NCI-H1694 treated with DMSO at 0.1 percent for 48 hours (cell line): ENCODE measurements at regions not wholly inside any gene's neighbourhood (a gene's known extent, or its start where the extent isn't known, plus 50 kb on each side); places are given as distances from the start of the nearest gene placed in this dataset.
"Not testable (repeated sequence)": the region's sequence is repeated elsewhere in the genome, so short reads cannot be mapped to it uniquely, and the experiment has no call there.

Source experiments
- DNase-seq: peaks from one replicate; lab custom pipeline; 2025; lab: John Stamatoyannopoulos, UW

GRCh38 chr14:89697281-89698060 lies 257.1 kb downstream of the EFCAB11 start:
- DNase-seq: no peak

DNA sequence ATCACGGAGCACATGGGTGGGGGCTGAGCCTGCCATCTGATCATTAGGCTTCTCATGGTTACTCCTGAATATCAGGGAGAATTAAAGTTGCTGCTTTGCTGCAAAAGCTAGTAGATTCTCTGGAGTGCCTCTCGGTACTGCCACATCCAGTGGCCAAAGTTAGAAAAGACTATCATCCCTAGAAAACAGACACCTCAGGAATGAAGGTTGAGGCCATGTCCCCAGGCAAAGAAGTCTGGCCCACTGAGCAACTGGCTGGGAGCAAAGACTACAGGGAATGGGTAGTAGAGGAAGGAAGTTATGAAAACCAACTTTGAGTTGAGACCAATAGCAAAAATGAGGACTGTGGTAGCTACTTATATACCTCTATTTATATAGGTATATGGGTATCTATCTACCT lies 258.7 kb downstream of the EFCAB11 start:
- no peak for DNase-seq

DNA sequence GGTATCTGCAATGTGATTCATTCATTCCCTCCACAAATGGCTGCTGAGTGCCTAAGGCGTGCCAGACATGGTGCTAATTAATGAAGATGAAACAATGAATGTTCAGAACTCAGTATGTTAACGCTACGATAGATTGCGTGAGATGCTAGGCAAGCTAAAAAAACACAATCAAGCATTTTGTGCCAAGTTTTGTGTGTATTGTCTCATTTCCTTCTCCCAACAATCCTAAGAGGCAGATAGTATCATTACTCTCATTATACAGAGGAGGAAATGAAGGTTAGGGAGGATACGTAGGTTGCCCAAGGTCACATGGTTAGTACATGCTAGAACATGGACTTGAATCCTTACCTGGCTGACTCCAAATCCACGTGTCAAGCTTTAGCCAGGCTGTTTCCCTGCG lies 264.4 kb downstream of the EFCAB11 start:
- no peak for DNase-seq

DNA sequence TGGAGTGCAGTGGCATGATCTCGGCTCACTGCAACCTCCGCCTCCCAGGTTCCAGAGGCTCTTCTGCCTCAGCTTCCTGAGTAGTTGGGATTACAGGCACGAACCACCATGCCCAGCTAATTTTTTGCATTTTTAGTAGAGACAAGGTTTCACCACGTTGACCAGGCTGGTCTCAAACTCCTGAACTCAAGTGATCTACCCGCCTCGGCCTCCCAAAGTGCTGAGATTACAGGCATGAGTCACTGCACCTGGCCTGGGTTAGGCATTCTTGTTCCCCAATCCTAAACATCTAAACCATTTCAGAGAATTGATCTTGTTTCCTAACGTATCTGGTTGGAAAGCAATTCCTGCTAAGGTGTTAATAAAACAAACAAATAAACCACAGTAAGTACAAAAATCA lies 264.8 kb downstream of the EFCAB11 start:
- DNase-seq: not testable (repeated sequence)

DNA sequence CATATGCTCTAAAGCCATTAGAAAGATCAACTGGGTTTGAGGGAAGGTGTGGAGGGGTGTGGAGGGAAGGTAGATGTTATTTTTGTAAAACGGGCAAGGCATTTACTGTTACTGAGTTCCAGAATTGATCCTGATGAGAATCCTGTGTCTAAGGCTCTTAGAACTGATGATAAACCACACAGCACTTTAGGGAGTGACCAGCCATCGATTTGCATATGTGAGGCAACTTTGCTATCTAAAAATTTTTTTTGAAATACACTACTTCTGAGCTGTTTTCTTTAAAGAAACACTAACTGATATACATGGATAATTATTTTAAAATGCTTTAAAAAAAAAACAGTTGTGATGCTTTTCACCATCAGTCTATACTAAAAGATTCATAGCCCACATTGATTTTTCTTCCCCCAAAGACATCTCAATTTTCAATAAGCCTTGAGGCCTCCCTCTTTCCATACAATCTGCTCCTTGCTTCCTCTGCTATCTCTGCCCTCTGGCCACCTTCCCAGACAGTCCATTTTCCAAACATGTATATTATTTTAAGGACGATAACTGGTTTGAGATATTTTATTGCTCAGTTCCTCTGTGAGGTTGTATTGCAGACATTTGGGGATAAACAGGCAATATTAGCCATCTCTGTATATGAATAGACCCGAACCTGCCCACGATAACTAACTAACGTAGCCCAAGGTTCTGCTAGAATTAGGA lies 265.9 kb downstream of the EFCAB11 start:
- no peak for DNase-seq

GRCh38 chr14:89687129-89687528 lies 267.4 kb downstream of the EFCAB11 start:
- not testable (repeated sequence) for DNase-seq

- no peak for DNase-seq
These were observed 267.1 kb upstream of the FOXN3 start for GRCh38 chr14:89684139-89684538.

DNA sequence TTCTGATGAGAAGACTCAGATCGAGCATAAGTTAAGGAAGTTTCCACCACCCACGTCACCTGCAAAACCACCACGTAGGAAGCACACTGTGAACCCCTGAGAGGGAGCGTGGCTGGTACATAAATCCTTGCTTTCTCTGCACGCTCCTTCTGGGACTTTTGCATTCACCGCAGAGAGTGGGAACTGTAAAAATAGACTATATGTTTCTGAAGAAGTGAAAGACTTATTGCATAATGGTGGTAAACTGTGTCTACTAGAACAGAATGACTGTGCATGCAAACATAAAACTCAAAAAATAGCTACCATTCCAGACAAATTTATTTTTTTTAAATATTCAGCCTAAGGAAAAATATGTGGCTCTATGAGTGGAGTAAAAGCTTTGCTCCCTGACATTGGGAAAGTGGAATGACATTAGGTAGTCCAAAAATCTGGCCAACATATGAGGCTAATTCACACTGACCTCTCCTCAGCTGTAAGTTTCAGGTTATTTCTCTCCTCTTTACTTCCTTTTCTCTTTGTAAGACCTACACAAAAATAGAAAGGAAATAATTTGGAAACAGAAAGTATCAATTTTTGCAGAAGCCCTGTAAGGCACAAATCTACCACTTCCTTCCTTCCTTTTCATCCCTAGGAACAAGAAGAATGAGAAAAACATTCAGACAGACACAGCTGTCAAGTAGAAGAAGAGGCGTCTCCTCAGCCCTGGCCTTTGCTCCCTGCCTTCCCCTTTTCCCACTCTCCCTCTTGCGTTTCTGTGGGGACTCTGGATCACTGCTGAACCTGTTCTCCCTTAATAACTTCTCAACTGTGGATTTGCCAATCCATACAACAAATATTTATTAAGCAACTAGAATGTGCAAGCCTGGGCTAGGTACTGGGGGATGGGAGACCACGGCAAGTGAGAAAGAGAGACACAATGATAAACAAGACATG lies 264.3 kb upstream of the FOXN3 start:
- no peak for DNase-seq

DNA sequence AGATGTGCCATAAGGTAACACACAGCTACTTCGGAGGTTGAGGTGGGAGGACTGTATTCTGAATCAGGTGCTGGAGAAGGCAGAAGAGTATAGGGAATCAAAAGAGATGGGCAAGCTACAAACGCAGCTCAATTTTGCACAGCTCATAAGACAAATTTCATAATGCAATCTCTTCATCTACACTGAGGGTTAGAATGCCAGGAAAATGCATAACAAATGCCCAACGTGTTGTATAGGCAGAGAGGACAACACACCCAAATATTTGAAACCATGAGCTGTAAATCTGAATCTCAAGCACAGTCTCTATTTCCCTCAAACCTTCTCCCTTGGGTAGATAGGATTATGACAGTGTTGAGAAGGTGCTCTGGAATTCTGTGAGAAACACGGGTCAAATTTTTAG lies 263.1 kb upstream of the FOXN3 start:
- DNase-seq: no peak

- no peak for DNase-seq
These were observed 261.7 kb upstream of the FOXN3 start for GRCh38 chr14:89678768-89679167.

DNA sequence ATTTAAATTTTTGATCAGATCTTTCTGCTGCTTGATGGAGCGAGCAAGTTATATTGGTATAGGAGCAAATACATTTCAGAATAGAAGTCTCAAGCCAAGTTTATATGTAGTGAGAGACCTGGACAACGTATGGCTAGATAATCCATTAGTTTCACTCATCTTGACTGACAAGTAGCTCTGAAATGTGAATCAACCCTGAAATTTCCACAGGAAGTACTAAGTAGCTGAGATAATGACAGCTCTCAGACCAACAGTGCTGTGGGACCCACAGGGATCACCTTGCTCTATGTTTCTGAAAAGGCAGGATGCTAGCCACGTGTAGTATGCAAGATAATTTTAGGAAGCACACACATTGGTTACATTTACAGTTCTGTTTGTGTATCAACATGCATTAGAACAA lies 258.6 kb upstream of the FOXN3 start:
- no peak for DNase-seq

- peak; percentile 25 for DNase-seq
These were observed 257.9 kb upstream of the FOXN3 start for GRCh38 chr14:89674936-89675335.

DNA sequence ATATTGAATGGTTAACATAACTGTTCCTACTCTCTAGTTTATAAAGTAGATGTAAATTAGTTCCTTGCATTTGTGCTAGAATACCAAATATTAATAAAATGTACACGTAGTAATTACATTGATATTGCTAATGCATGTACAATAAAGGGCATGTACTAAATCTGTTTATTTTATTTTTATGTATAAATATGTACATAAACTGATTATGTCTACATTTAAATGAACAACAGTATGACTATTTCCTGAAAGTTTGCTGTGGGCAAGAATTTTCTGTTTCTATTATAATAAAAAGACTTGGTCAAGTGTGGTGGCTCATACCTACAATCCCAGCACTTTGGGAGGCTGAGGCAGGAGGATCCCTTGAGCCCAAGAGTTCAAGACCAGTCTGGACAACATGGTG lies 257.2 kb upstream of the FOXN3 start:
- no peak for DNase-seq

GRCh38 chr14:89673512-89674225 lies 256.6 kb upstream of the FOXN3 start:
- DNase-seq: no peak

DNA sequence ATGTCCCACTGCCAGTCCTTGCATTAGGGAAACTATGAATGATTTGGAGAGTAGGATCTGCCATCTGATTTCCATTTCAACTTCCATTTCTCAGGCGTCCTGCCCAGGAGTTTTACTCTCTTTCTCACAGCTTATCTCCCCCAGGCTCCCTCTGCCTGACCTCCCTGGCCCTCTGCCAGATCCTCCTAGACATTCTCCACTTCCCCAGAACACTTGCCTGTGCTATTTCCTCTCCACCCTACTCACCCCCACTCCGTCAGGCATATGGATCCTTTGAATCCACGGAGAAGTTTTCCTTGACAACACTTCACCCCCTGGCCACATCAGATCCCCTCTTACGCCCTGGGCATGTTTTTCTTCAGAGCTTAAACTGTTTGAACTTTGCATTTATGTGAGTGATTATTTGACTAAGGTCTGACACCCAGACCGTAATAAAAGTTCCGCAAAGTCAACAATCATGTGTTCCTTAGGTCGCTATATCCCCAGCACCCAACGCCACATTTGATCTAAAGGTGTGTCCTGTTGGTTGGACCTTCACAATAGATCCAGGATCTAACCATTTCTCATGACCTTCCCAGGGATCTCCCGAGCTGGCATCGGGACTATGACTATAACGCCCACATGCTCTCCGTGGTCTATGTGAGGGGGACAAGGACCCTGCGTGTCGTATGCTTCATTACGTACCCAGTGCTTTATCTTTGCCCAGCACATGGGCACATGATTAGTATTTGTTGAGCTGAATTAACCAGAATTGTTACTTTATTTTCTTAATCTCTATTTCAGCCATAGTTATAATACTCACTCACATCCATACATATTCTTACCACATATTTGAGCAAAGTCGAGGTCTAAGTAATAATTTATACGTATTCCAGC lies 255.8 kb upstream of the FOXN3 start:
- no peak for DNase-seq

GRCh38 chr14:89669193-89669592 lies 252.2 kb upstream of the FOXN3 start:
- DNase-seq: no peak

GRCh38 chr14:89667983-89668382 lies 250.9 kb upstream of the FOXN3 start:
- no peak for DNase-seq

GRCh38 chr14:89665300-89666081 lies 248.5 kb upstream of the FOXN3 start:
- not testable (repeated sequence) for DNase-seq

DNA sequence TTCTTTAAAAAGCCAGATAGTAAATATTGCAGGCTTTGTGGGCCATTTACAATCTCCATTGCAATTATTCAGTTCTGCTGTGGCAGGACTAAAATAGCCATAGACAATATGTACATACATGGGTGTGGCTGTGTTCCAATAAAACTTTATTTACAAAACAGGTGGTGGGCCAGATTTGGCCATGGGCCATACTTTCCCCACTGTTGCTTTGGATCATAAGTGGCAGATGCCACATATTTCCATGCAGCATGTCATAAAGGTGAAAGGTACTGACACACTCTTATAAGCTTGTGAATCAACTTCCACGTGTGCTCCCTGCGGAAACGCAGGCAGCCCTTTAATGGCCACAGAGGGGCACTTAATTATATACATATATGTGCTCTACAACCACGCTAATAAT lies 244.4 kb upstream of the FOXN3 start:
- DNase-seq: peak; percentile 46

- DNase-seq: not testable (repeated sequence)
These were observed 243.7 kb upstream of the FOXN3 start for GRCh38 chr14:89660625-89661233.
